ENCODE measurements at regions not wholly inside any gene's neighbourhood (a gene's known extent, or its start where the extent isn't known, plus 50 kb on each side); places are given as distances from the start of the nearest gene placed in this dataset.
A peak's percentile ranks its signal among the peaks of the same experiment; 100 is the strongest.

- no peak overlapping the region for H3K4me3 ChIP-seq (ENCODE audit: low read length)
- no peak for TF ChIP-seq ZNF274 (IDR thresholded peaks at IDR 0.05; ENCODE audit: low read depth, low read length)
These were observed 52.9 kb upstream of the HDDC2 start for GRCh38 chr6:125354649-125355048.

GRCh38 chr6:125356884-125357283, 55.1 kb upstream of the HDDC2 start:
- no peak for TF ChIP-seq ZNF274 (IDR thresholded peaks at IDR 0.05; ENCODE audit: low read depth, low read length)
- no peak overlapping the region for H3K4me3 ChIP-seq (ENCODE audit: low read length)

GRCh38 chr6:125357515-125358256, 55.9 kb upstream of the HDDC2 start:
- no peak for TF ChIP-seq ZNF274 (IDR thresholded peaks at IDR 0.05; ENCODE audit: low read depth, low read length)

GRCh38 chr6:125358898-125359297, 57.1 kb upstream of the HDDC2 start:
- no peak for TF ChIP-seq ZNF274 (IDR thresholded peaks at IDR 0.05; ENCODE audit: low read depth, low read length)
- no peak overlapping the region for H3K4me3 ChIP-seq (ENCODE audit: low read length)

More at GRCh38 chr6:125357515-125358256, 55.9 kb upstream of the HDDC2 start:
- H3K4me3 ChIP-seq (ENCODE audit: low read length): no peak overlapping the region

GRCh38 chr6:125361868-125362267, 60.1 kb upstream of the HDDC2 start:
- H3K4me3 ChIP-seq (ENCODE audit: low read length): no peak overlapping the region
- no peak for TF ChIP-seq ZNF274 (IDR thresholded peaks at IDR 0.05; ENCODE audit: low read depth, low read length)

GRCh38 chr6:125363039-125363823, 61.5 kb upstream of the HDDC2 start:
- peak overlapping the region; percentile 11; the same call in 1 of the 2 replicates for H3K4me3 ChIP-seq (ENCODE audit: low read length)
- TF ChIP-seq ZNF274 (IDR thresholded peaks at IDR 0.05; ENCODE audit: low read depth, low read length): no peak

GRCh38 chr6:125363824-125364165, 62.0 kb upstream of the HDDC2 start:
- no peak for TF ChIP-seq ZNF274 (IDR thresholded peaks at IDR 0.05; ENCODE audit: low read depth, low read length)
- no peak overlapping the region for H3K4me3 ChIP-seq (ENCODE audit: low read length)

GRCh38 chr6:125365230-125365629, 63.5 kb upstream of the HDDC2 start:
- no peak for TF ChIP-seq ZNF274 (IDR thresholded peaks at IDR 0.05; ENCODE audit: low read depth, low read length)

GRCh38 chr6:125367036-125367782, 65.4 kb upstream of the HDDC2 start:
- H3K4me3 ChIP-seq (ENCODE audit: low read length): no peak overlapping the region
- no peak for TF ChIP-seq ZNF274 (IDR thresholded peaks at IDR 0.05; ENCODE audit: low read depth, low read length)

More at GRCh38 chr6:125365230-125365629, 63.5 kb upstream of the HDDC2 start:
- no peak overlapping the region for H3K4me3 ChIP-seq (ENCODE audit: low read length)

- TF ChIP-seq ZNF274 (IDR thresholded peaks at IDR 0.05; ENCODE audit: low read depth, low read length): no peak
These were observed 68.6 kb upstream of the HDDC2 start for GRCh38 chr6:125370343-125370742.

GRCh38 chr6:125375013-125375412, 73.2 kb upstream of the HDDC2 start:
- TF ChIP-seq ZNF274 (IDR thresholded peaks at IDR 0.05; ENCODE audit: low read depth, low read length): no peak
- H3K4me3 ChIP-seq (ENCODE audit: low read length): no peak overlapping the region

More at GRCh38 chr6:125370343-125370742, 68.6 kb upstream of the HDDC2 start:
- H3K4me3 ChIP-seq (ENCODE audit: low read length): no peak overlapping the region

- no peak for TF ChIP-seq ZNF274 (IDR thresholded peaks at IDR 0.05; ENCODE audit: low read depth, low read length)
- no peak overlapping the region for H3K4me3 ChIP-seq (ENCODE audit: low read length)
These were observed 74.1 kb upstream of the HDDC2 start for GRCh38 chr6:125375821-125376220.

GRCh38 chr6:125377621-125378020, 75.9 kb upstream of the HDDC2 start:
- no peak for TF ChIP-seq ZNF274 (IDR thresholded peaks at IDR 0.05; ENCODE audit: low read depth, low read length)
- H3K4me3 ChIP-seq (ENCODE audit: low read length): no peak overlapping the region

- no peak for TF ChIP-seq ZNF274 (IDR thresholded peaks at IDR 0.05; ENCODE audit: low read depth, low read length)
- H3K4me3 ChIP-seq (ENCODE audit: low read length): no peak overlapping the region
These were observed 77.4 kb upstream of the HDDC2 start for GRCh38 chr6:125379174-125379573.

All from GM08714 (cell line).